Fibroblast of lung (primary cell): ENCODE measurements at regions not wholly inside any gene's neighbourhood (a gene's known extent, or its start where the extent isn't known, plus 50 kb on each side); places are given as distances from the start of the nearest gene placed in this dataset.

Experiments used
- DNase-seq, 2 donors: peaks; one replicate each; pipeline versions ENCODE4 v3.0.0 to v3.0.0-alpha.2; 2010; ENCODE audit warnings: low read depth in 2 of 2
- H2AFZ ChIP-seq: 2 replicates; pipeline ENCODE4 v1.5.1; 2012; ENCODE audit warnings: low read length, control low read depth, inconsistent platforms
- H3K27ac ChIP-seq: 2 replicates; pipeline ENCODE4 v1.5.1; 2011; ENCODE audit warnings: low read length, control low read depth; ENCODE audit not compliant: insufficient read depth
- H3K27me3 ChIP-seq: 2 replicates; pipeline ENCODE4 v1.5.1; 2011; ENCODE audit warnings: mild to moderate bottlenecking, low read length; ENCODE audit not compliant: control insufficient read depth, insufficient read depth
- H3K36me3 ChIP-seq: 2 replicates; pipeline ENCODE4 v1.5.1; 2011; ENCODE audit warnings: low read length; ENCODE audit not compliant: control insufficient read depth, insufficient read depth
- H3K4me1 ChIP-seq: 2 replicates; pipeline ENCODE4 v1.5.1; 2011; ENCODE audit warnings: low read length; ENCODE audit not compliant: control insufficient read depth, insufficient read depth; ENCODE audit errors: extremely low read depth
- H3K4me2 ChIP-seq: 2 replicates; pipeline ENCODE4 v1.5.1; 2011; ENCODE audit warnings: low read length, control low read depth; ENCODE audit not compliant: insufficient read depth; ENCODE audit errors: extremely low read depth
- H3K4me3 ChIP-seq, 4 experiments: fragments of 200-600 bp in 1 of 4; sonication (generic) in 1 of 4; replicated peaks in 1 of 4; 2 replicates each; pipeline ENCODE4 v1.5.1; 2011 to 2016; ENCODE audit warnings: low read length in 4 of 4, low read depth in 3 of 4, mild to moderate bottlenecking in 3 of 4, control low read depth in 2 of 4, inconsistent platforms in 1 of 4, mixed read lengths in 1 of 4; ENCODE audit not compliant: insufficient read depth in 1 of 4; ENCODE audit errors: control extremely low read depth in 1 of 4
- H3K79me2 ChIP-seq: 2 replicates; pipeline ENCODE4 v1.5.1; 2012; ENCODE audit warnings: mild to moderate bottlenecking, low read length, inconsistent platforms; ENCODE audit not compliant: control insufficient read depth, insufficient read depth
- H3K9ac ChIP-seq: 2 replicates; pipeline ENCODE4 v1.5.1; 2011; ENCODE audit warnings: mild to moderate bottlenecking, low read length, control low read depth; ENCODE audit not compliant: insufficient read depth
- H3K9me3 ChIP-seq: 2 replicates; pipeline ENCODE4 v1.5.1; 2012; ENCODE audit warnings: low read depth, low read length; ENCODE audit not compliant: control insufficient read depth, insufficient read depth
- H4K20me1 ChIP-seq: 2 replicates; pipeline ENCODE4 v1.5.1; 2011; ENCODE audit warnings: low read length; ENCODE audit not compliant: control insufficient read depth, insufficient read depth; ENCODE audit errors: extremely low read depth
- EZH2 ChIP-seq: IDR thresholded peaks from 2 replicates; pipeline ENCODE4 v1.5.1; 2012; ENCODE audit warnings: low read length, control low read depth, mild to moderate bottlenecking; ENCODE audit errors: missing control alignments
- TF ChIP-seq, protein P1 (sequence below), 2 donors: IDR thresholded peaks in 1 of 2; conservative IDR thresholded peaks in 1 of 2; 1 replicate in 1 of 2; 2 replicates in 1 of 2; pipeline ENCODE4 v1.5.1; 2011 to 2012; ENCODE audit warnings: low read length in 2 of 2, control low read depth in 1 of 2, inconsistent platforms in 1 of 2, low read depth in 1 of 2, mild to moderate bottlenecking in 1 of 2

- Histone ChIP-seq H3K27ac (no peak overlapping the region), H3K4me2 (no peak overlapping the region), H3K9ac (no peak overlapping the region), H3K9me3 (no peaks in the 10 kb centered on the region), H3K4me3 (no peak overlapping the region), H2AFZ (no peak overlapping the region), H4K20me1 (no peaks in the 10 kb centered on the region), H3K27me3 (no peaks in the 10 kb centered on the region), H3K4me1 (no peaks in the 10 kb centered on the region), H3K79me2 (no peaks in the 10 kb centered on the region), H3K36me3 (no peaks in the 10 kb centered on the region)
- DNase-seq, result no peak
- TF ChIP-seq, protein P1, sequence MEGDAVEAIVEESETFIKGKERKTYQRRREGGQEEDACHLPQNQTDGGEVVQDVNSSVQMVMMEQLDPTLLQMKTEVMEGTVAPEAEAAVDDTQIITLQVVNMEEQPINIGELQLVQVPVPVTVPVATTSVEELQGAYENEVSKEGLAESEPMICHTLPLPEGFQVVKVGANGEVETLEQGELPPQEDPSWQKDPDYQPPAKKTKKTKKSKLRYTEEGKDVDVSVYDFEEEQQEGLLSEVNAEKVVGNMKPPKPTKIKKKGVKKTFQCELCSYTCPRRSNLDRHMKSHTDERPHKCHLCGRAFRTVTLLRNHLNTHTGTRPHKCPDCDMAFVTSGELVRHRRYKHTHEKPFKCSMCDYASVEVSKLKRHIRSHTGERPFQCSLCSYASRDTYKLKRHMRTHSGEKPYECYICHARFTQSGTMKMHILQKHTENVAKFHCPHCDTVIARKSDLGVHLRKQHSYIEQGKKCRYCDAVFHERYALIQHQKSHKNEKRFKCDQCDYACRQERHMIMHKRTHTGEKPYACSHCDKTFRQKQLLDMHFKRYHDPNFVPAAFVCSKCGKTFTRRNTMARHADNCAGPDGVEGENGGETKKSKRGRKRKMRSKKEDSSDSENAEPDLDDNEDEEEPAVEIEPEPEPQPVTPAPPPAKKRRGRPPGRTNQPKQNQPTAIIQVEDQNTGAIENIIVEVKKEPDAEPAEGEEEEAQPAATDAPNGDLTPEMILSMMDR (conservative IDR thresholded peaks at IDR 0.05 in 1 of 2, IDR thresholded peaks at IDR 0.05 in 1 of 2; ENCODE audit: low read depth in 1 of 2, low read length in 2 of 2), result no peak
- no peak for TF ChIP-seq EZH2
Observed at GRCh38 chr5:74476819-74477453, 163.6 kb downstream of the ENC1 start.

- TF ChIP-seq EZH2, result no peak
- TF ChIP-seq, protein P1 (conservative IDR thresholded peaks at IDR 0.05 in 1 of 2, IDR thresholded peaks at IDR 0.05 in 1 of 2; ENCODE audit: low read depth in 1 of 2, low read length in 2 of 2), result no peak
- no peak overlapping the region for H3K4me3 ChIP-seq
- H3K9ac ChIP-seq, result no peak overlapping the region
- H3K9me3 ChIP-seq, result no peaks in the 10 kb centered on the region
- H3K79me2 ChIP-seq, result no peaks in the 10 kb centered on the region
- no peaks in the 10 kb centered on the region for H4K20me1 ChIP-seq
- H3K36me3 ChIP-seq, result no peaks in the 10 kb centered on the region
- no peaks in the 10 kb centered on the region for H3K27me3 ChIP-seq
- H2AFZ ChIP-seq, result no peak overlapping the region
- no peak overlapping the region for H3K4me2 ChIP-seq
- no peak for DNase-seq
- H3K27ac ChIP-seq, result no peak overlapping the region
- no peaks in the 10 kb centered on the region for H3K4me1 ChIP-seq
Observed at GRCh38 chr5:74476046-74476818, 164.3 kb downstream of the ENC1 start.

- H3K79me2 ChIP-seq, result no peaks in the 10 kb centered on the region
- no peak overlapping the region for H3K4me2 ChIP-seq
- H3K4me3 ChIP-seq, result no peak overlapping the region
- H3K9me3 ChIP-seq, result no peaks in the 10 kb centered on the region
- peak in 1 of 2 donors; percentile 28 for DNase-seq
- H3K27me3 ChIP-seq, result no peaks in the 10 kb centered on the region
- no peaks in the 10 kb centered on the region for H4K20me1 ChIP-seq
- TF ChIP-seq, protein P1 (conservative IDR thresholded peaks at IDR 0.05 in 1 of 2, IDR thresholded peaks at IDR 0.05 in 1 of 2; ENCODE audit: low read depth in 1 of 2, low read length in 2 of 2), result no peak
- TF ChIP-seq EZH2, result no peak
- no peak overlapping the region for H3K9ac ChIP-seq
- no peak overlapping the region for H3K27ac ChIP-seq
- no peaks in the 10 kb centered on the region for H3K4me1 ChIP-seq
- no peaks in the 10 kb centered on the region for H3K36me3 ChIP-seq
- H2AFZ ChIP-seq, result no peak overlapping the region
Observed at GRCh38 chr5:74471875-74472274, 168.7 kb downstream of the ENC1 start.
